NCI-H1048 (cell line): ENCODE measurements at regions not wholly inside any gene's neighbourhood (a gene's known extent, or its start where the extent isn't known, plus 50 kb on each side); places are given as distances from the start of the nearest gene placed in this dataset.
"Not testable (repeated sequence)": the region's sequence is repeated elsewhere in the genome, so short reads cannot be mapped to it uniquely, and the experiment has no call there.

Experiments
- DNase-seq: peaks from one replicate; lab custom pipeline; 2025; lab: John Stamatoyannopoulos, UW

DNA sequence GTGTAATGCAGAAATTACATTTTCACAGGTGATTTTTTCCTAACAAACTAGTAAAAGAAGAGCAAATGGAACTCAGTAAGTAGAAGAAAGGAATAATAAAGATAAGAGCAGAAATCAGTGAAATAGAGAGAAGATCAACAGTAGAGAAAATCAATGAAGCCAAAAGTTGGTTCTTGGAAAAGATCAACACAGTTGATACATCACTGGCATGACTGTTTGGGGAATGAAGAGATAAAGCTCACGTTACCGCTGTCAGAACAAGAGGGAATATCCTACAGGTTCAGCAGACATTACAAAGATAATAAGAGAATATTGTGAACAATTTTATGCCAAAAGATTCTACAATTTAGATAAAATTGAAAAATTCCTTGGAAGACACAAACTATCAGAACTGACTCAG lies 146.4 kb downstream of the ACTR3B start:
- DNase-seq: no peak

DNA sequence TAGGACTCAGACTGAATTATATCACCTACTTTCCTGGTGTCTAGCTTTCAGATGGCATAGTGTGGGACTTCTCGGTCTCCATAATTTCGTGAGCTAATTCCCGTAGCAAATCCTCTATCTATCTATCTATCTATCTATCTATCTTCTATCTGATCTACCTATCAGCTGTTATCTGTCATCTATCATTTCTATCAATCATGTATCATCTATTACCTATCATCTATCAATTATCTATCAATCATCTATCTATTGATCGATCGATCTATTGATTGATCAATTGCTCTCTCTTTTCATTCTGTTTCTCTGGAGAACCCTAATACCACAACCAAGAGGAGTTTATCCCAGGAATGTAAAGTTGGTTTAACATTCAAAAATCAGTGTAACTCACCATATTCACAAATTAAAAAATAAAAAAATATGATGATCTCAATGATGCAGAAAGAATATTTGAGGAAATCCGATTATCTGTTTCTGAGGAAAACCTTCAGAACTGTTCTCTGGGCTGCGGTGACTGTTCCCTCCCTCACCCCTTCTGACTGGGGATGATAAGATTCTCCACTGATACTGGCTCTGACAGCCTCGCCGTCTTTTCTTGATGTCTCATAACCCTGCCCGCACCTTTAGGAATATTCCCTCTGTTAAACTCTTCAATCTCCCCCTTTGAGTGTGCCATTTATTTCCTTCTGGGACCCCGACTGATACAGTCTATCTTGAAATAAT lies 147.7 kb downstream of the ACTR3B start:
- no peak for DNase-seq

DNA sequence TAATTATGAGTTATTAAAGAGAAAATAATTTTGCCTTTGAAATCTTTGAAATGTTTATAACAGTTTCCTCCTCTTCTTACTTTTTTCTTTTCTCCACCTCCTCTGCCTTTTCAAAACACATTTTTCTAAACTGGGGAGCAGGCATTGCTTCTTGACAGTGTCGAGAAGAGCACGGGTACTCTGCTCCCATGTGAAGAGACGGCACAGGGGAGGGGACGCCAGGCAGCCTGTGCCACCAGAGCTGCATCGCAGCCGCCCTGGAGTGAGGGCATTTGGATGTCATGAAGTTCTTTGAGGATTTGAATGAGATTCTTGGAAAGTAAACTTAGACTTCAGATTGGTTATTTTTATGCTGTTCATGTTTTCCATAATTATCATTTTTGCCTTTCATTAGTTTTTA lies 149.7 kb downstream of the ACTR3B start:
- DNase-seq: no peak

DNA sequence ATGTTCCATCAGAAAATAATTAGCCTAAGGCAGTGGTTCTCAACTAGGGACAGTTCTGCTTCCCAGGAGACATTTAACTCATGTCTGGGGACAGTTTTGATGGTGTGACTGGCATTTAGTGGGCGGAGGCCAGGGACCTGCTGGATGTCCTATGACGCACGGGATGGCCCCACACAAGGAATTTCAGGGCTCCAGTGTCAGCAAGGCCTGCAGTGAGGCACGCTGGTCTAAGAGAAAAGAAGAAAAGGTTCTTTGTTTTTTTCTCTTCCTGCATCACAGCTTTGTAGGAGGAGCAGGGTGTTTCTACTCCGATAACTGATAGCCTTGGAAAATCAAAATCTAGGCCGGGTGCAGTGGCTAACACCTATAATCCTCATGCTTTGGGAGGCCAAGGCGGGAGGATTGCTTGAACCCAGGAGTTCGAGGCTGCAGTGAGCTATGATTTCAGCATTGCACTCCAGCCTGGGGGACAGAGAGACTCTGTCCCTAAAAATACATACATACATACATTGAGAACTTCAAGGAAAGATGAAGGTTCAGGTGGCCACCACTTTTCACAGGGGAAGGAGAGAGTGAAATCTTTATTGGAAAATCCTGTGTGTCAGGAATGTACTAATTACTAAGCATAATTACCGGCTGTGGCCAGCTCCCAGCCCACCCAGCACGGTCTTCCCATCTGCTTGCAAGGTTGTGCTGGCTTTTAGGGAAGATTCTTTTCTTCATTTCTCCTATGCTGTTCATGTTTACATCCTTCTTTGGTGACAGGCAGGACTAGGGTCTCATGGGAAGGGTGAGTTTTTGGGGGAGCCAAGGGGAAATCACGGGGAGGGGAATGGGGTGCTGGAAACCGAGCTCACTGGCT lies 150.4 kb downstream of the ACTR3B start:
- DNase-seq: no peak

DNA sequence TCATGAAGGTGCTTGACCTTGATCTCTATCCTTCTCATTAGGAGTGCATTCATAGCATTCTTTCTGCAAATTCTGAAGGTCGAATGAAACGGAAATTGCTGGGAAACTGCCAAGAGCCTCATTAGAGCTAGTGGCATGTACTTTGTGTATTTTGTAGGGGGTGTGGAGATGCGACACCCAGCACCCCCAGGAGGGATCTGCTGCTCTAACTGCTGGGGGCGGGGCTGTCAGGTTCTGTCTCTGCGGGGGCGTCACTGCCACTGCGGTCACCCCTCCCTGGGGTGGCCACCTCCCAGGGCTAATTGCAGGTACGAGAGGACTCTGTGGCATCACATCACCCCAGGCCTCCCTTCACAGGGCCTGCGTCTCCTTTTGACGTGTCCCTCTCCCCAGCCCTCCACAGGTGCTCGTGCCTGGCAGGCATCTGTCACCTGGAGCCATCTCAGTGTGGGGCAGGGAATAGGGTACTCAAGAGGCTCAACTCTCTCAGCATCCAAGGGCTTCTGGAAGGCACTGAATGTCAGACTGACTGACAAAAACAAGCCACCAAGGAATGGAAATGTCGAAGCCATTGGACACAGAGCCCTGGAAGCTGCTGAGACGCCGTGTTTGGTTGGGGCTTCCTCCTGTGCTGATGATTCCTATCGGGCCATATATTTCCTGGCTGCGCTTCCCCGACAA lies 151.1 kb downstream of the ACTR3B start:
- DNase-seq: no peak

DNA sequence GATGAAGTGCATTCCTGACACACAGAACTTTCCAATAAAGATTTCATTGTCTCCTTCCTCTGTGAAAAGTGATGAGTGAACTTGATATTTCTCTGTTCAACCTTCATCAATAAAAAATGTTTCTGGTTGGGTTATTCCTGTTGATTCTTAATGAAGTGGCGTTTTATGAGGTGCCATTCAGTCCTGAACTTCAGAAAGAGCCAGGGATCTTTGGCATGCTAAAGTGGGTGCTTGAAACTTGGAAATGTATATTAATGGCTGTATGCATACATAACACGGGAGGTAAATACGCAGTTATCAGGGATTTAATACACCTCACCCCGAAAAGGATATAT lies 151.6 kb downstream of the ACTR3B start:
- no peak for DNase-seq

DNA sequence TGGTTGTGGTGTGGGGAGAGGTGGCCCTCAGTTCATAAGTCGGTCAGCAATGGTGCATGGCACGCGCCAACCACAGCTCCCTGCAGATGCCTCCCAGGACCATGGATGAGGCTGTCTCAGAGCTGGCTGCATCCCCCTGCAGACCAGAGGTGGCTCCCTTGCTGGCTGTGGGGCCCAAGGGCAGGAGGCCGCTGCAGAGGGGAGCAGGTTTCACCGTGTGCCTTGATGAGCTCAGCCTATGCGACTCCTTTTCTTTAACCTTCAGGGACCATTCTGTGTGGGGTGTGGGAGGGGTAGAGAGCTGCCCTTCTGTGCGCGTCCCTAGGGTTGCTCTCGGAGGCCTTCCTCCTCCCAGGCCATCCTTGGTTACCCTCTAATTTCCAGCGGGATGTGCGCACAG lies 152.4 kb downstream of the ACTR3B start:
- no peak for DNase-seq

DNA sequence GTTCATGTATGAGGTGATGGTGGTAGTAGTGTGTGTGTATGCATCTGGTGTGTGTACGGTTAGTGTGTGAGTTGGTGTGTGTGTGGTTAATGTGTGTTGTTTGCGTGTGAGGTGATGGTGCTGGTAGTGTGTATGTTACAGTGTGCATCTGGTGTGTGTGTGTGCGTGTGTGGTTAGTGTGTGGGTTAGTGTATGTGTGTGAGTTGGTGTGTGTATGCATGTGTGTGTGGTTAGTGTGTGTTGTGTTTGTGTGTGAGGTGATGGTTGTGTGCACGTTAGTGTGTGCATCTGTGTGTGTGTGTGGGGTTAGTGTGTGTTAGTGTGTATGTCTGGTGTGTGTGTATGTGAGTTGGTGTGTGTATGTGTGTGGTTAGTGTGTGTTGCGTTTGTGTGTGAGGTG lies 153.0 kb downstream of the ACTR3B start:
- DNase-seq: no peak

DNA sequence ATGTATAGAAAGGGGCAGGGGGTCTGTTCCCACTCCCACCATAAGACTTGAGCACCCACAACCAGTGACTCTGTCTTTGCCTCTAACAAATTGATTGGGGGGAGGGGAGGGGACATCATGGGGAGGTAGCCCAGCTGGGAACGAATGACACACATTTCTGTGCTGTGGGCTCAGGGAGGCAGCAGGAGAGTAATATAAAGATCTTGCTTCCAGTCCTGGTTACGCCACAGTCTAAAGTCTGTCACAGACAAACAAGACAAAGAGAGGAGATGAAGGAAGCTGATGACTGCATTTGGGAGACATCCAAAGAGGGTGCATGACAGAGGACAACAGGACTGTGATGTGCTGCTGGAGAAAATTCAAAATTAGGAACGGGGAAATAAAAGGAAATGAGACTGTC lies 153.9 kb downstream of the ACTR3B start:
- DNase-seq: no peak

DNA sequence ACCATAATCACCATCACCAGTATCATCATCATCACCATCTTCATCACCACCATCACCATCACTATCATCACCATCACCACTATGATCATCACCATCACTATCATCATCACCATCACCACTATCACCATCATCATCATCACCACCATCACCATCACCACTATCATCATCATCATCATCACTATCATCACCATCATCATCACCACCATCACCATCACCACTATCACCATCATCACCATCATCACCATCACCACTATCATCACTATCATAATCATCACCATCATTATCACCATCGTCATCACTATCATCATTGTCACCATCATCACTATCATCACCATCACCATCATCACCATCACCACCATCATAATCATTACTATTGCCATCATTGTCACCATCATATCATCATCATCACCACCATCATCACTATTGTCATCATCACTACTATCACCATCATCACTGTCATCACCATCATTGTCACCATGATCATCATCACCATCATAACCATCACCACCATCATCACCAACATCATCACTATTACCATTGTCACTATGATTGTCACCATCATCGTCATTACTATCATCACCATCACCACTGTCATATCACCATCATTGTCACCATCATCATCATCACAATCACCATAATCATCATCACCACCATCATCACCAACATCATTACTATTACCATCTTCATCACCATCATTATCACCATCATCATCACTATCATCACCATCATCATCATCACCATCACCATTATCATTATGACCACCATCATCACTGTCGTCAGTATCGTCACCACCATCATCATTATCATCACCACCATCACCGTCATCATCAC lies 154.7 kb downstream of the ACTR3B start:
- no peak for DNase-seq

DNA sequence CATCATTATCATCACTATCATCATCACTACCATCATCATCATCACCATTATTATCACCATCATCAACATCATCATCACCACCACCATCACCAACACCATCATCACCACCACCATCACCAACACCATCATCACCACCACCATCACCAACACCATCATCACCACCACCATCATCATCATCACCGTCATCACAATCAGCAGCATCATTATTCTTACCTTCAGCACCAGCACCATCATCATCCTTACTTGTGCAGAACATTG lies 155.2 kb downstream of the ACTR3B start:
- not testable (repeated sequence) for DNase-seq

DNA sequence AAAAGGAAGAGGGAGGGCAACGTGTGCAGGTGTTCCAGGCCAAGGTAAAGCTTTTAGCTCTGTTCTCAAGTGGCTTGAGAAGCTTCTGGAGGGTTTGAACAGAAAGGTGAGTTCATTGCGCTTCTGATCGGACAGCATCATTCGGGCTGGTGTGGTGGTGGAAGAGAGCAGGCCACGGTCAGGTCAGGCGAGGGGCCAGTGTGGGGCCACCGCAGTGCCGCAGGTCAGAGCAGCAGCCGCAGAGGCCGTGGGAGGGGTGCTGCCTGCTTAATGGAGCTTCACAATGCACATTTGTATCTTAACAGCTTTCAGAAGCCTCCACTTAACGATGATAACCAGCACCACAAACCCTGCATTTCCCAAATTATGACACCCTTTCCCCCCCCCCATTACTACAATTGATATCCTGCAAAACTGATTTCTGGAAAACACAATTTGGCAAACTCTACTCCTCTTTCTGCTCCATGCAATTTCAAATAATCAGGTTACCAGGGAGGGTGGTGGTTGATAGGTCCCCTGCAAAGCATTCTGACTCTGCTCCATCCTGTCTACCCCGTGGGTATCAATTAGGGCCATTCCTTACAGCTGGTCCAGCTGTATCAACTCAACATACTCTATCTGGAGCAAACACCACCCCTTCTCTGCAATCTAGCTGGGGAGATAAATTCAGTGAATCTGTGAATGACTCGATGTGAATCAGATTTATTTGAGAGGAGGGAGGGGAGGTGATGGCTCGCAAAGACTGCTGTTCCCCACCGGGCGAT lies 162.9 kb downstream of the ACTR3B start:
- no peak for DNase-seq

DNA sequence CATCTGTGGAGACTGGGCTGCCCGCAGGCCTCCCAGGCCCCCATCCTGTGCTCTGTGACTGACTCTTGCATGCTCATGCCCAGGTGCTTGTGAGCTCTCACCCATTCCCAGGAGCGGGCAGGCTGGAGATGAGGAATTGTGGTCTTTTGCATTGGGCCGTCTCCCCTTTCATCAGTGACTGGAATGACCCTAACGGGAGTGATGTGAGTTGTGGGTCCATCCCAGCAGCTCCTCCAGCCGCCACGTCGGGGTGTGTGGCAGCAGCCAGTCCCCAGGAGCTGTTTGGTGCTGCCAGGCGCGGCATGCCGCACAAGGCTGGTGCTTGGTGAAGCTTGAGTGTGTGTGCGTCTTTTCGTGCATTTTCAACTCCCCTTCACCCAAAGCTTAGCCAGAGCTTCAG lies 164.2 kb downstream of the ACTR3B start:
- DNase-seq: no peak

DNA sequence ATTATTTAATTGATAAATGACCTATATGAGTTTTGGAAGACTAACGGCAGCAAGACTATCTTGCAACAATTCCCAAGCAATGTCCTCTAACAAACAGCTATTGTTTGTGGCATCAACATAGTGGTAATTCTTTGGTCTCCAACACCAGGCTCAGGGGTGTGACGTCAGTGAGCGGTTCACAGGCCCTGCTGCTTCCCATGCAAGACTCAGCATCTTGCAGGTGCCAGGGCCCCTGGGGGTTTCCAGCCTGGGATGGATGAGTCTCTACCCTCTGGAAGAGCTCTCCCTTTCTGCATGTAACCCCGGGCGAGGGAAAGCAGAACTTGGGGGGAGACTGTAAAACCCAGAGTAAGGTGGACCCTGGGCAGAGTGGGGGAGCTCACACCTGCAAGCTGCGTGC lies 164.7 kb downstream of the ACTR3B start:
- DNase-seq: no peak

DNA sequence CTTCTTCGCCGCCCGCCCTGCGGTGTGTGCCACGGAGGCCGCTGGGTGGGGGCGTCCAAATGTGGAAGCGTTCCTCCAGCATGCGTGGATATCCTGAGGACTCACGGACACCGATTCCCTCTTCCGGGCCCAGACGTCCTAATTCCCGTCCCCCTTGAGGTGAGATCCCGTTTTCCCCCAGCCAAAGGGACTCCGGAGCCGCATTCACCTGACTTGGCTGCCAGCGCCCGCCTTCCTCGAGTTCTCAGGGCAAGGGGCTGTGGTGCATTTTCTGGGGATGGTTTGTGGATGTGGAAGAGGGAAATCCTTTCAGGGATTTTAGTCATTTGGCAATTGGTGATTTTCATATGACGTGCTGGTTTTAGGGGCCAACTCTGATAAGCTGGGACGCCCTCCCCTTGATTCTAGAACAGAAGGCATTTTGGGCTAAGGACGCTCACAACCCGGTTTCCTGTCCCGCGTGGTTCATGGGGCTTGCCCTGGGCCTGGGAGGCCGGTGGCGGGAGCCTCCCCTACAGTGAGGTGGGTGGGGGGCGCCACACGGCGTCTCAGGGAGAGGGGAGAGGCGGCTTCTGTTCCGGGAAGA lies 165.4 kb downstream of the ACTR3B start:
- no peak for DNase-seq

DNA sequence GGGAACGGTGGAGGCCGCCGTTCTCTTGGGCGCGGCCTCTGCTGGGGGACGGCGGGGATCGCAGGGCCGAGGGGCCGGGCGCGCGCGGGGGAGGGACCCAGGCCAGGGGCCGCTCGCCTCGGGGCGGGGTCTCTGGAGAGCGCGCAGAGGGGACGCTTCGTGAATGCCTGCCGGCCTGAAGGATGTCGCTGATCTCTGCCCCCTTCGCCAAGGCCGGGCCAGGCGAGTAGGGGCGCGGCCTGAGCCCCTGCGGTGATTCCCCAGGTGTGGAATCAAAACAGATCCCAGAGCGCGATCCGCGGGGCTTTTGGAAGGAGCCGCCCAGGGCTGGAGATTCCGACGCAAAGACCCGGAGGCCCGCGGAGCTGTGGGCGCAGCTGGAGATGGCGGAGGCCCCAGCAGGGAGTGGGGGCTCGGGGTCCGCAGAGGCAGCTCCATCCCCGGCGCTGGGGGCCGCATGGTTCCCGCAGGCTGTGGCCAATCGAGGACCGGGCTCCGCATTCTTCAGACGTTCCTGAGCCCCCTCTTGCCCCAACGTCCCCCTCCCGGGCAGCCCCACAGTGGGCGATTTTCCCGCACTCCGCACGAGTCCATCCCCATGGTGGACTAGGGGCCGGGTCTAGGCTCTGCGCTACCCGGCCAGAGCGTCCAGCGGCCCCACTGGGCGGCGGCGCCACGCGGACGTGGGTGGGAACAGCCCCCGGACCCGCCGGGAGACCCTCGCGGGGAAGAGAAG lies 166.0 kb downstream of the ACTR3B start:
- no peak for DNase-seq

DNA sequence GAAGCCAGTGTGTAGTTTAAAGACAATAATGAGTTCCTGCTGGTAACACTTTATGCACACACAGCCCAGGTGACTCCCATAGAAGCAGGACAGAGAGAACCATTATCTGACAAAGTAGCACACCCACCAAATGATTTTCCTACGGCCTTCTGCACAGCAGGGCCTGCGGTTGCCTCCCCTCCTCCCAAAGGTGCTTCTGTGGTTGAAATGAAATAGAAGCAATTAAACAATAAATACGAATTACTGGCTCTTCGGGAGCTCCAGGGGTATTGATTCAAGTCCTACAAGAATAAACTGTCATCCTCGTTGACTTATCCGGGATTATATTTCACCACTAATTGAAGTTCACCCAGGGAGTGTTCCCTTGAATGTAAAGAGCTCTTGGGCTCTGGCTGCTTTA lies 172.1 kb downstream of the ACTR3B start:
- no peak for DNase-seq

DNA sequence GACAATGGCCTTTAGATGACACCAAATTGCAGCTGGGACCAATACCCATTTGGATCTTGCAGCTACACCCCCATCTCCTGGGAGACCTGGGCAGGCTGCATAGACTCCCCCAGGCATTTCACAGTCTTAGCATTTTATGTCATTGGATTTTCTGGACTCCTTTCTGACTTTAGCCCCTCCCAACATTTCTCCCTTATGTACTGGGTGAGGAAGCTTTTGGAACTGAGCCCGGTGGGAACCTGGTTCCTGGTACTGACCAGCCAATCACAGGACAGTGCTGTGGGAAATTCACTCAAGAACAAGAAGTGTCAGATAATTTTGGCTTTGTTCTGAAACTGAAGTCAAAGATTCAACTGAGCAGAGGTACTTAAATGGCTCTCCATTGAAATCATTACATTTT lies 177.7 kb downstream of the ACTR3B start:
- no peak for DNase-seq

DNA sequence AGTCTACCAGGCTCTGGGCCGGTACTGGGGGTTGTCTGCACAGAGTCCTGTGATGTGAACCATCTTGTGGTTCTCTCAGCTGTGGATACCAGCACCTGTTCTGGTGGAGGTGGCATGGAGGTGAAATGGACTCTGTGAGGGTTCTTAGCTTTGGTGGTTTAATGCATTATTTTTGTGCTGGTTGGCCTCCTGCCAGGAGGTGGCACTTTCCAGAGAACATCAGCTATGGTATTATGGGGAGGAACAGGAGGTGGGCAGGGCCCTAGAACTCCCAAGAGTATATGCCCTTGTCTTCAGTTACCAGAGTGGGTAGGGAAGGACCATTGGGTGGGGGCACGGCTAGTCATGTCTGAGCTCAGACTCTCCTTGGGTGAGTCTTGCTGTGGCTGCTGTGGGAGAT lies 187.1 kb downstream of the ACTR3B start:
- not testable (repeated sequence) for DNase-seq

DNA sequence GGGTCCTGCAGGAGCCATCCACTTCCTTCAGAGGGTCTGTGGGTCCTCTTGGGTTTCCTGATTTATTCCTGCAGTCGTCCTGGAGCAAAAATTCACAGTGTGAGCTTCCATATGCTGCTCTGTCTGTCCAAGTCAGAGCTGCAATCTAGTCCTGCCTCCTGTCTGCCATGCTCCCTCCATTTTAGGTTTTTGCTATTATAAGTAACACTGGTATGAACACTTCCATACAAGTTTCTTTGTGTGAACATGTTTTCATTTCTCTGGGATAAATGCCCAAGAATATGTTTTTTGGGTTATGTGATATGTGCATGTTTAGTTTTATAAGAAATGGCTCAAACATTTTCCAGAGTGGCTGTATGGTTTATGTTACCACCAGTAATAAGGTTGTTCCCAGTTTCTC lies 188.1 kb downstream of the ACTR3B start:
- no peak for DNase-seq

DNA sequence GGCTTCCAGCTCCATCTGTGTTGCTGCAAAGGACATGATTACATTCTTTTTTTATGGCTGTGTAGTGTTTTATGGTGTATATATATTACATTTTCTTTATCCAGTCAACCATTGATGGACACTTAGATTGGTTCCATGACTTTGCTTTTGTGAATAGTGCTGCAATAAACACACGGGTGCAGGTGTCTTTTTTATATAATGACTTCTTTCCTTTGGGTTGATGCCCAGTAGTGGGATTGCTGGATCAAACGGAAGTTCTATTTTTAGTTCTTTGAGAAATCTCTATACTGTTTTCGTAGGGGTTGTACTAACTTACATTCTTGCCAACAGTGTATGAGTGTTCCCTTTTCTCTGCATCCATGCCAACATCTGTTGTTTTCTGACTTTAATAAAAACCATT lies 189.7 kb downstream of the ACTR3B start:
- DNase-seq: no peak
